ENCODE measurements at regions not wholly inside any gene's neighbourhood (a gene's known extent, or its start where the extent isn't known, plus 50 kb on each side); places are given as distances from the start of the nearest gene placed in this dataset.

DNA sequence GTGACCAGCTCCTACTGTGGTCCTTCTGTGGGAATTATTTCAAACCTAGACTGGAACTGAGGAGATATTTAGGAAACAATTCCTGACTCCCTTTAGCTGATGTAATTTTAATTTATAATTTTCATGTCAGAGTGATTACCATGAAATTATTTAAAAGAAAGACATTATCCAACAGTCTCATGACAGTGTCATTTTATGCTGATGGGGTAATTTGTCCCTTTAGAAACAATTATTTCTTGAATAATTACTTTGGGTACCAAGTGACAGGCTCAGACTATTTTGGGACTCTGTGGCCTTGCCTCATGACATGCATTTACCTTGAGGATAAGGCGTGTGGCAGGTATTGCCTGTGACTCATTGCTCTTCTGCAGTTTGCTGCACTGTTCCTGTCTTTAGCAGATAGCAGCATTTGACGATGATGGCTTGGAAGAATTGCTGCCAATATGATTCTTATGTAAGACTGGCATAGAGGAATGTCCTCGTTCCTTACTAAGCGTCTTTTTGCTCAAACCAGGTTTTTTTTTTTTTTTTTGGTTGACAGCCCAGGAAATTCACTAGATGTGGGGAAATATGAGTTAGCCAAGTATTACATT lies 206.0 kb upstream of the HMCN1 start:
- TF ChIP-seq REST (IDR thresholded peaks at IDR 0.05; ENCODE audit: insufficient replicate concordance, low read depth) (no peak), CTCF (IDR thresholded peaks at IDR 0.05; ENCODE audit: insufficient read depth, low read length) (no peak), POLR2AphosphoS5 (IDR thresholded peaks at IDR 0.05; ENCODE audit: low read depth) (no peak)

Measured in HL-60 (cell line).